SK-N-SH treated with all-trans-retinoic acid at 6 μM for 48 hours (cell line): ENCODE measurements at regions not wholly inside any gene's neighbourhood (a gene's known extent, or its start where the extent isn't known, plus 50 kb on each side); places are given as distances from the start of the nearest gene placed in this dataset.

Experiments
- ATAC-seq: fragments of 200-7000 bp; cut with Tn5 transposase; 3 replicates; pipeline ENCODE4 v1.9.1; 2020; ENCODE audit warnings: mild to moderate bottlenecking, moderate library complexity
- BACH2 ChIP-seq: fragments of 250-450 bp; sonication (Bioruptor Pico); IDR thresholded peaks from 2 replicates; pipeline ENCODE4 v1.9.0; 2021; ENCODE audit warnings: mild to moderate bottlenecking, borderline replicate concordance
- CREB5 ChIP-seq: fragments of 250-450 bp; sonication (Bioruptor Pico); IDR thresholded peaks from 2 replicates; pipeline ENCODE4 v1.5.1; 2020; ENCODE audit warnings: low read depth, mild to moderate bottlenecking, moderate library complexity
- CSDC2 ChIP-seq: fragments of 250-450 bp; sonication (Bioruptor Pico); IDR thresholded peaks from 2 replicates; pipeline ENCODE4 v1.5.0; 2020; ENCODE audit warnings: mild to moderate bottlenecking, moderate library complexity
- CSRNP3 ChIP-seq: fragments of 250-450 bp; sonication (Bioruptor Pico); IDR thresholded peaks from 2 replicates; pipeline ENCODE4 v1.5.1; 2021; ENCODE audit warnings: mild to moderate bottlenecking, moderate library complexity
- ESRRG ChIP-seq: fragments of 250-450 bp; sonication (Bioruptor Pico); IDR thresholded peaks from 2 replicates; pipeline ENCODE4 v1.6.1; 2021; ENCODE audit warnings: mild to moderate bottlenecking
- GLIS3 ChIP-seq: fragments of 250-450 bp; sonication (Bioruptor Pico); IDR thresholded peaks from 2 replicates; pipeline ENCODE4 v1.5.0; 2020; ENCODE audit warnings: mild to moderate bottlenecking, moderate library complexity
- ISL1 ChIP-seq: fragments of 250-450 bp; sonication (Bioruptor Pico); IDR thresholded peaks from 2 replicates; pipeline ENCODE4 v2.1.2; 2022; ENCODE audit warnings: mild to moderate bottlenecking, moderate library complexity
- OSR1 ChIP-seq: fragments of 250-450 bp; sonication (Bioruptor Pico); IDR thresholded peaks from 2 replicates; pipeline ENCODE4 v1.8.0; 2022; ENCODE audit warnings: moderate library complexity, mild to moderate bottlenecking, inconsistent platforms
- PATZ1 ChIP-seq: fragments of 250-450 bp; sonication (Bioruptor Pico); IDR thresholded peaks from 2 replicates; pipeline ENCODE4 v1.8.0; 2020; ENCODE audit warnings: mild to moderate bottlenecking, moderate library complexity, borderline replicate concordance
- POU6F1 ChIP-seq: fragments of 250-450 bp; sonication (Bioruptor Pico); IDR thresholded peaks from 2 replicates; pipeline ENCODE4 v1.8.0; 2021; ENCODE audit warnings: low read depth, mild to moderate bottlenecking, moderate library complexity, borderline replicate concordance
- PPARA ChIP-seq: fragments of 250-450 bp; sonication (Bioruptor Pico); IDR thresholded peaks from 2 replicates; pipeline ENCODE4 v1.5.0; 2020; ENCODE audit warnings: mild to moderate bottlenecking, borderline replicate concordance
- RARB ChIP-seq: fragments of 250-450 bp; sonication (Bioruptor Pico); IDR thresholded peaks from 2 replicates; pipeline ENCODE4 v1.8.0; 2021; ENCODE audit warnings: mild to moderate bottlenecking, moderate library complexity
- TCF4 ChIP-seq: fragments of 250-450 bp; sonication (Bioruptor Pico); IDR thresholded peaks from 2 replicates; pipeline ENCODE4 v1.8.0; 2021; ENCODE audit warnings: mild to moderate bottlenecking, moderate library complexity, borderline replicate concordance
- TSHZ2 ChIP-seq: fragments of 250-450 bp; sonication (Bioruptor Pico); IDR thresholded peaks from 2 replicates; pipeline ENCODE4 v1.5.0; 2020; ENCODE audit warnings: mild to moderate bottlenecking, moderate library complexity
- ZC3H10 ChIP-seq: fragments of 250-450 bp; sonication (Bioruptor Pico); IDR thresholded peaks from 2 replicates; pipeline ENCODE4 v1.5.1; 2021; ENCODE audit warnings: mild to moderate bottlenecking, moderate library complexity
- ZFP30 ChIP-seq: fragments of 450-650 bp; formaldehyde crosslinking; IDR thresholded peaks from 2 replicates; pipeline ENCODE4 v1.5.0; 2022; ENCODE audit warnings: mild to moderate bottlenecking, moderate library complexity
- ZNF70 ChIP-seq: fragments of 450-650 bp; formaldehyde crosslinking; IDR thresholded peaks from 2 replicates; pipeline ENCODE4 v1.5.0; 2020; ENCODE audit warnings: mild to moderate bottlenecking, moderate library complexity
- ZNF8 ChIP-seq: fragments of 450-650 bp; formaldehyde crosslinking; IDR thresholded peaks from 2 replicates; pipeline ENCODE4 v1.5.0; 2020; ENCODE audit warnings: mild to moderate bottlenecking, moderate library complexity

GRCh38 chr12:47601071-47601470 lies 104.8 kb downstream of the RPAP3 start:
- no peak for TF ChIP-seq ESRRG (CRISPR knock-in tag)
- no peak for TF ChIP-seq ZFP30 (CRISPR knock-in tag)
- TF ChIP-seq CSRNP3 (CRISPR knock-in tag), result no peak
- no peak for TF ChIP-seq CSDC2 (CRISPR knock-in tag)
- no peak for TF ChIP-seq ZC3H10 (CRISPR knock-in tag)
- TF ChIP-seq ISL1 (CRISPR knock-in tag), result no peak
- no peak for TF ChIP-seq GLIS3 (CRISPR knock-in tag)
- no peak for TF ChIP-seq CREB5 (CRISPR knock-in tag)
- no peak for TF ChIP-seq RARB (CRISPR knock-in tag)
- no peak for TF ChIP-seq POU6F1 (CRISPR knock-in tag)
- TF ChIP-seq BACH2 (CRISPR knock-in tag), result no peak
- TF ChIP-seq ZNF8 (CRISPR knock-in tag), result no peak
- no peak for TF ChIP-seq OSR1 (CRISPR knock-in tag)
- no peak for TF ChIP-seq ZNF70 (CRISPR knock-in tag)
- no peak for TF ChIP-seq PPARA
- ATAC-seq, result no peak

GRCh38 chr12:47591795-47592194 lies 114.0 kb downstream of the RPAP3 start:
- ATAC-seq, result no peak
- no peak for TF ChIP-seq PATZ1 (CRISPR knock-in tag)
- TF ChIP-seq TCF4, result no peak
- TF ChIP-seq CSRNP3 (CRISPR knock-in tag), result no peak
- TF ChIP-seq POU6F1 (CRISPR knock-in tag), result no peak
- TF ChIP-seq PPARA, result no peak
- TF ChIP-seq BACH2 (CRISPR knock-in tag), result no peak
- TF ChIP-seq TSHZ2, result no peak
- TF ChIP-seq ZNF70 (CRISPR knock-in tag), result no peak
- TF ChIP-seq ESRRG (CRISPR knock-in tag), result no peak
- no peak for TF ChIP-seq CSDC2 (CRISPR knock-in tag)
